Stimulated activated CD8-positive, alpha-beta memory T cell treated with anti-CD3 and anti-CD28 coated beads, Interleukin-4, amount 100 ng/mL, for 4 hours (primary cell): ENCODE measurements at regions not wholly inside any gene's neighbourhood (a gene's known extent, or its start where the extent isn't known, plus 50 kb on each side); places are given as distances from the start of the nearest gene placed in this dataset.
"Not testable (repeated sequence)": the region's sequence is repeated elsewhere in the genome, so short reads cannot be mapped to it uniquely, and the experiment has no call there.

Experiments used
- DNase-seq, 2 donors: peaks; one replicate each; pipeline ENCODE4 v3.0.0-alpha.2; 2020; ENCODE audit warnings: low read depth in 2 of 2, low spot score in 1 of 2

DNA sequence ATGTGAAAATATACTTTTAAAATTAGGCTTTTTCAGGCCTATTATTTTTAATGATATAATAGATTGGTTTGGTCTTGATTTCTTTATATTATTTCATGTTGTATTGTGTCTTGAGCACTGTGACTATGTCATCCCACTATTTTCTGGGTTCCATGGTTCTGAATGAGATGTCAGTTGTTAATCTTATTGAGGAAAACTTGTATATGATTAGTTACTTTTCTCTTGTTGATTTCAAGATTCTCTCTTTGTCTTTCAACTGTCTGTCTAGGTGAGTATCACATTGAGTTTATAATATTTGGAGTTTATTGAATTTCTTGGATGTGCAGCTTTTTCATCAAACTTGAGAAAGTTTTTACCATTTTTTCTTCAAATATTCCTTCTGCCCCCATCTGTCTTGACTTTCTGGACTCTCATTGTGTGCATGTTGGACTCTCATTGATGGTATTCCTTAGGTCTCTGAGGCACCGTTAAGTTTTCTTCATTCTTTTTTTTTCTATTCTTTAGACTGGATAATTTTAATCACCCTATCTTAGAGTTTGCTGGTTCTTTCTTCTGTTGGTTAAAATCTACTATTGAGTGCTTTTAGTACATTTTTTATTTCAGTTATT is 175.8 kb downstream of the TMEM167A start:
- no peak for DNase-seq

- no peak for DNase-seq
Measured at GRCh38 chr5:82894716-82895115, 182.5 kb downstream of the TMEM167A start.

- DNase-seq = no peak
Measured at GRCh38 chr5:82889088-82889487, 188.1 kb downstream of the TMEM167A start.

DNA sequence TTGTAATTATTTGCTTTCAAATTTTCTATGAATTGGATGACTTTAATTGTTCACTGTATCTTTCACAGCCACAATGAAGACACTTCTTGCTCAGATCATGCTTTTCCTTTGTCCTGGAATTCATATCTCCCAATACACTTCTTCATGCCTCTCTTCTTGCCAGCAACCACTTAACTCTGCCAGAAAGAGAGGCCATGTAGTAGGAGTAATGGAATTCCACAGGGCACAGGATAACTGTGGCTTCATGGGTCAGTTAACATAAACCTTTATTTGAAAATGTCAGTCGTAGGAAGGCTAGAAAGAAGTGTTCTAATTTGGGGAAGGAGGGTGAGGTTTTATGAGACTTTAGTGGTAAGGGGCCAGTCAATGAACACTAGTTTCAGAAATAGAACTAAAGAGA is 190.3 kb downstream of the TMEM167A start:
- DNase-seq = no peak

DNA sequence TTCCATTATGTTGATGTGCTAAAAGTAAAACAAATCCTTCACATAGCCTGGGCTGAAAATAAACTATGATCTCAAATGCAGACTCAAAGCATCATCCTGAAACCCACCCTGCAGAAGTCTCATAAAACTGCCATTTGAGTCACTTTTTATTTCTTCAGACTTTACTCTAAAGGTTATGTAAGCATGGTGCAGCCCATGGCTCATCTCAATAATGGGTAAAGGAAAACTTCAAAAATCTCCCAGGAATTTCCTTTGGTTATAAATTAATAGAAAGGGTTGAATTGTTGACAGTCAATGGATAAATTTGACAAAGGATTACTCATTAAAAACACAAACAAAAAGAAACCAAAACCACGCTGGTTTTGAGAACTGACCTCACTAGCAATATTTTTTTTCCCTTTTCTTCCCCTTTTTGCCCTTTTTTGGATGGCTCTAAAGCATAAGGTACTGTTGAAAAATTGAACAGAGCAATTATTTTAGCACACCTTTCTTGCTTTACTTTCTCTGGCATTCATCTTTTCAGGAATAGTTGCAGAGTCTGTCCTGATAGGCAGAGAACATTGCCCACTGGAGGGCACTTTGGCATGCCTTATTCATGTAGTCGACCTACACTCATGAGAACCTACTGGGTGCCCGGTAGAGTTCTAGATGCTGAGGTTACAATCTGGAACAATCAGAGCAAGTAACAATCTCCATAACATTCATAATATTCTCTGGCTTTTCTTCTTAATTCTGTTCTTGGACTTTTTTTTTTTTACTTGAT is 191.4 kb downstream of the TMEM167A start:
- no peak for DNase-seq

DNA sequence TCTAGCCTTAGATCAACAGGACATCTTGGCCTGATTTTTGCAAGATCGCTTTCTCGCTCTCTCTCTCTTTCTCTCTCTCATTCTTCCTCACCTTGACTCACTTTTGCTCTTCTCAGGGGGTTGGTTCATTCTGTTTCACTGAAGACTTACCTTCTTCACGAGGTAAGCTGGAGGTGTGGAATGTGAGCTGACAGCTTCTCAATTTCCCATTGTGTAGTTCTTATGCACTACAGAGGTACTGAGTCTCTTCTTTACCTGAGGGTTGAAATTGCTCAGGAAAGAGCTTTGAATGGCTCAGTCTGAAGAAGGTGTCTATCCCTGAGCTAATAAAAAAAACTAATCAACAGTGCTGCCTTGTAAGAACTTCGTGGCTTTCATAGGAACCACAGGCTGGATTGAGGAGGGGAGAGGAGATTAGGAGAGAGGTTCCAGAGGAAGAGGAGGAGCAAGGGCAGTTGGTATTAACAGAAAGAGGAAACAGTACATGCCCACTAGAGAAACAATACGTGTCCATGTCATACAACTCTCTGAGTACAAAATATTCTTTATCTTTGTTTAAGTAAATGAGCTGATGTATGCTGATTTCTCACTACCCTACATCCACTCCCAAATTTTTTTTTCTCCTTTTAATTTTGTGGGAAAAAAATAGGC is 192.2 kb downstream of the TMEM167A start:
- no peak for DNase-seq

- DNase-seq = no peak
Measured at GRCh38 chr5:82882316-82882715, 194.9 kb downstream of the TMEM167A start.

- no peak for DNase-seq
Measured at GRCh38 chr5:82881571-82882174, 195.5 kb downstream of the TMEM167A start.

DNA sequence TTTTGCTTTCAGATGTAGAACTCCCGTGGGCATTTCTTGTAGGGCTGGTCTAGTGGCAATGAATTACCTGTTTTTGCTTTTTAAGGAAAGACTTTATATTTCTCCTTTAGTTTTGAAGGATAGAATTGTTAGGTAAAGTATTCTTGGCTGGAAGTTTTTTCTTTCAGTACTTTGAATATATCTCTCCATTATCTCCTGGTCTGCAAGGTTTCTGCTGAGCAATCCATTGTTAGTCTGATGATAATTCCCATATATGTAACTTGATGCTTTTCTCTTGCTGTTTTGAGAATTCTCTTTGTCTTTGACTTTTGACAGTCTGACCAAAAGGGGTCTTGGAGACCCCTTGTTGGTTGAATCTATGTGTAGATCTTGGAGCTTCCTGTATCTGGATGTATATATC is 198.1 kb downstream of the TMEM167A start:
- no peak for DNase-seq

DNA sequence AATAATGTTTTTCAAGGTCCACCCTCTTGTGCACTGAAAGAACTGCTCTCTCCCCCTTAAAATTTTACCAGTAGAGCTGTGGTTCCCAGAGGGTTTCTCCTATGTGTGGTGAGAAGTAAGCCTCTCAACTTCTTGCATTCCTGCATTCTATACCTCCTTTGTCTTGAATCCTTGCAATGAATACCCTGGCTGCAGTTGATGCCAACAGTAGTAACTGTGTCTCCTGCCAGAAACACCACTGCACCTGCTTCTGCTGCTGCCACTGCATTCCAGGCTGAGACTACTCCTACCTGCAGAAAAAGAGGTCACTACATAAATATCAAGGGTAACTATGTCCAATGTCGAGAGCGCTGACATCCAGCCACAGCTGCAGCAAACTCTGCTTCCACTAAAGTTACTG is 203.7 kb downstream of the TMEM167A start:
- DNase-seq = no peak

GRCh38 chr5:82872321-82873288 is 204.6 kb downstream of the TMEM167A start:
- not testable (repeated sequence) for DNase-seq

- DNase-seq = no peak
Measured at GRCh38 chr5:82865625-82866024, 211.6 kb downstream of the TMEM167A start.

DNA sequence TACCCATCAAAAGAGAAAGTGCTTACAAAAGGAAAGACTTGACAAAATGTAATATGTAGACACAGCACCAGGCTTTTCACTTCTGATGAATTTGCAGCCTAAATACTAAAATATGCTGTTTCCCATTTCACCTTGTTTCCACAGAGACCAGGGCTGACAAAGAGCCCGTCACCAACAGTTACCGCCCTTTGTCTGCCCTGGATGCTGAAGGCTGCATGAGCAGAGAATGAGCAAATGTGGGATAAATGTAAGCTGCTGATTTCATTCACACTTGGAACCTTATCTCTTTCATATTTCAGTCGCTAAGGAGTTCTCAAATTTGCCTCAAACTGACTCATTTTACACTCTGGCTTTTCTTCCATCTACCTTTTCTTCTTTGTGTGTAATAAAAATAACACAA is 213.9 kb downstream of the TMEM167A start:
- no peak for DNase-seq

DNA sequence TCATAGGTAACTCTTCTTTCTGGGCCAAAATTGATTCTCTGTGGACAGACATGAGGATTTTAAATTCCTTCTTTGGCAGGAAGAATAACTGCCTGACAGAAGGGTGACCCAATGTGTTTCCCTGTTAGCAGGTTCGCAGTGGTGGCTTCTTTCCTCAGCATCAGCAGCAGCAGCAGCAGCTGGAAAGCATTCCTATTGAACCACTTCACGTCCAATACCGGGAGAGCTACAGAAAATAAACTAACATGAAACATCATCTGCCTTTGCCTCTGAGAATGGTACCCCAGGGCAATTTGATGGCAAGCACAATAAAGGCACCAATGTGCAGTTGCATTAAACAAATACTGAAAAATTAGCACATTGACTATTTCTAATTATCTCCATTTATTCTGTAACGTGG is 214.5 kb downstream of the TMEM167A start:
- no peak for DNase-seq

GRCh38 chr5:82862261-82862660 is 214.9 kb downstream of the TMEM167A start:
- DNase-seq = no peak

DNA sequence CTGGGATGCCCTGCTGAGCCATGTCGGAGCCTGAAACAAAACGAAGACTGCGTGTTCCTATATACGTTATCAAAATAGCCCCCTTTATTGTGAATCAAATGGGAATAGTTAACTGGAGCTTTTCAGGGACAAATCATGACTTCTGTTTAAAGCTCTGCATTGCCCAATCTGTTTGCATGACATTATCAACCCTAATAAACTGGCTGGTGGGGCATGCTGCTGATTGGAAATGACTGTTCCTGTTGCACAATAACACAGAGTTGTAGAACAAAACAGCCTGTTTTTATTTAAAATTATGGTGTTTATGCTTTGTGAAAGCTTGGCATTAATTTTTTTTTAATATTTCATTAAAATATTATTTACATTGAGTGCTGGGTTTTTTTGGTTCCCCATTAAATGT is 215.5 kb downstream of the TMEM167A start:
- DNase-seq = no peak

DNA sequence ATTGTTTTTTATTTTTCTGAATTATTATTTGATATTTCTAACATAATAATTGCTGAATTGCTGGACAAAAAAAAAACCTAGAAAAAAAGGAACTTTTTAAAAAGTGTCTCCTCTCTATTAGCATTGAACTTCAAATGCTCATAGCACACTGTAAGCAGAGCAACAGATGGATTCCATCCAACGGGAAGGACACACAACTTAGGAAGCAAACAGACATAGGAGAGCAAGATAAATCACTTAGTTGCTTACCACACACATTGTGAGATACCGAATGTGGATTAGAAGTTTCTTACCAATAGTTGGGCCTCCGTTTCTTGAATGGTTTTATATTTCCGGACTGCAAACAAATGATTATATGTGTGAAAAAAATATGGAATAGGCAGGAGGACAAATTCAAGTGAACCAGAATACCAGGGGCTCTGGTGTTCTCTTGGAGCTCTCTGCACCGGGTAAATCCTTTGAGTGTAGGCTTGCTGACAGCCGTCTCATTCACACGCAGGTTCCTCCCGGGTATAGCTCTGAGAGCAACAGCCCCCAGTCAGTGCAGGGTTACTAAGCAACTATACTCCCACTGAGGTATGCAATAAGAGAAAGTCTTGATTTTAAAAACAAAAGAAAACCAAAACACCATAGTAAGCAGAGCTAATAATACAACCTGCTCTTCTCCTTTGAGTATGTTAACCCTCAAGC is 217.6 kb downstream of the TMEM167A start:
- no peak for DNase-seq

- no peak for DNase-seq
Measured at GRCh38 chr5:82858151-82859025, 218.8 kb downstream of the TMEM167A start.

- DNase-seq = no peak
Measured at GRCh38 chr5:82855893-82856550, 221.2 kb downstream of the TMEM167A start.
